ENCODE measurements at regions not wholly inside any gene's neighbourhood (a gene's known extent, or its start where the extent isn't known, plus 50 kb on each side); places are given as distances from the start of the nearest gene placed in this dataset.

DNA sequence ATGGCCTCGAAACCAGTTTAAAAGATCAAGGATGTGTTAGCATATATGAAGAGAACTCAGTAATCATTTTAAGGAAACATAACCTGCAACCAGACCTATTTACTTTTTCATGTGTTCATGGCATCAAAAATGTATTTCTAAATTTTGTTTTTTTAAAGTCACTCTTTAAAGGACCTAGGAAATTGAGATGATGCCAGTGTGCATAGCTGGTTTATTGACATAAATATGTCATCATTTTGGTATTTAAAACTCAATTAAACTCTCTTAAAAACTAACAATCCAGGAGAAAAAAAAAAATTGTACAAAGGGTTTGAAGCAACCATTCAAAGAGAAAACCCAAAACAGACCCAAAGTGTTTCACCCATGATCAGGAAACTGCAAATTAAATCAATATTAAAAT is 198.9 kb upstream of the RND3 start:
- Histone ChIP-seq H4K20me1 (ENCODE audit: control insufficient read depth, insufficient read depth, low read depth, low read length) (no peaks in the 10 kb centered on the region), H3K4me2 (ENCODE audit: low read length) (no peak overlapping the region), H3F3A (ENCODE audit: control insufficient read depth, insufficient read depth) (no peaks in the 10 kb centered on the region), H3K79me2 (ENCODE audit: control insufficient read depth, low read length) (no peaks in the 10 kb centered on the region), H3K27ac (ENCODE audit: low read depth, low read length) (no peak overlapping the region), H3K4me1 (ENCODE audit: control insufficient read depth, low read length) (no peaks in the 10 kb centered on the region), H3K36me3 (ENCODE audit: control insufficient read depth, low read length) (no peaks in the 10 kb centered on the region), H3K9me3 (ENCODE audit: control insufficient read depth, insufficient read depth, low read length) (no peaks in the 10 kb centered on the region), H3K27me3 (ENCODE audit: control insufficient read depth, low read length) (no peaks in the 10 kb centered on the region), H3K4me3 (ENCODE audit: low read length) (no peak overlapping the region), H3K9me2 (replicated peaks; ENCODE audit: control insufficient read depth, low read length) (no peaks in the 10 kb centered on the region)
- TF ChIP-seq, protein P1, sequence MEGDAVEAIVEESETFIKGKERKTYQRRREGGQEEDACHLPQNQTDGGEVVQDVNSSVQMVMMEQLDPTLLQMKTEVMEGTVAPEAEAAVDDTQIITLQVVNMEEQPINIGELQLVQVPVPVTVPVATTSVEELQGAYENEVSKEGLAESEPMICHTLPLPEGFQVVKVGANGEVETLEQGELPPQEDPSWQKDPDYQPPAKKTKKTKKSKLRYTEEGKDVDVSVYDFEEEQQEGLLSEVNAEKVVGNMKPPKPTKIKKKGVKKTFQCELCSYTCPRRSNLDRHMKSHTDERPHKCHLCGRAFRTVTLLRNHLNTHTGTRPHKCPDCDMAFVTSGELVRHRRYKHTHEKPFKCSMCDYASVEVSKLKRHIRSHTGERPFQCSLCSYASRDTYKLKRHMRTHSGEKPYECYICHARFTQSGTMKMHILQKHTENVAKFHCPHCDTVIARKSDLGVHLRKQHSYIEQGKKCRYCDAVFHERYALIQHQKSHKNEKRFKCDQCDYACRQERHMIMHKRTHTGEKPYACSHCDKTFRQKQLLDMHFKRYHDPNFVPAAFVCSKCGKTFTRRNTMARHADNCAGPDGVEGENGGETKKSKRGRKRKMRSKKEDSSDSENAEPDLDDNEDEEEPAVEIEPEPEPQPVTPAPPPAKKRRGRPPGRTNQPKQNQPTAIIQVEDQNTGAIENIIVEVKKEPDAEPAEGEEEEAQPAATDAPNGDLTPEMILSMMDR (IDR thresholded peaks at IDR 0.05; ENCODE audit: low read depth, low read length, poor library complexity, severe bottlenecking): no peak
- no peak for TF ChIP-seq EZH2phosphoT487 (IDR thresholded peaks at IDR 0.05; ENCODE audit: borderline replicate concordance, low read length)

DNA sequence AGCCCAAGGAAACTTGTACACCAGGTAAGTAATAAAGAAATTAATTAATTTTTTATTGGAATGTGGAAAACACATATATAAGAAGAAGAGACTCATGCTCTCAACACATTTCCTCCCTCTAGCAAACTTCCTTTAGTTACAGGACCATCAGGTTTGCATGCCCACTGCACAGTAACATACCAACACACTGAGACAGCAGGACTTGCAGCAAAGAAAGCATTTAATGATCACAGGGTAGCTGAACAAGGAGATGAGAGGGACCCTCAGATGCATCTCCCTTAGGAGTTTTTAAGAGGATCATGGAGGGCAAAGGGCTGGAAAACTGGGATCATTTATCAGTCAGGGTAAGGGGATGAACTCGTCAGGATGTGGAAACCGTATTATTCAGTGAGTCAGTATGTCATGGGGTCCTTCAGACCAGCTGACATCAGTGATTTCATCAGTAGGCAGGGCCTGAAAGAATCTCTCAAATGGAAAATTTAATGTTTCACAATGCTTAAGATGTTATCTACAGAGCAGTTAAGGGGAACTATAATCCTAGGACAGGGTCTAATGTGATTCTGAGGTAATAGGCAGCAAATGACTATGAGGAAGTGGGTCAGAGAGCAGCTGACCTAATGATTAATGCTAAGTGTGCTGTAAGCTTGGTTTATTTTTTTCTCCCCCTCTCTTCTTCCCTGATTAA is 193.8 kb upstream of the RND3 start:
- Histone ChIP-seq H3K9me2 (replicated peaks; ENCODE audit: control insufficient read depth, low read length) (no peaks in the 10 kb centered on the region), H4K20me1 (ENCODE audit: control insufficient read depth, insufficient read depth, low read depth, low read length) (no peaks in the 10 kb centered on the region), H3K9me3 (ENCODE audit: control insufficient read depth, insufficient read depth, low read length) (no peaks in the 10 kb centered on the region), H3K4me1 (ENCODE audit: control insufficient read depth, low read length) (no peaks in the 10 kb centered on the region), H3K4me3 (ENCODE audit: low read length) (no peak overlapping the region), H3K27me3 (ENCODE audit: control insufficient read depth, low read length) (no peaks in the 10 kb centered on the region), H3K4me2 (ENCODE audit: low read length) (no peak overlapping the region), H3F3A (ENCODE audit: control insufficient read depth, insufficient read depth) (no peaks in the 10 kb centered on the region), H3K79me2 (ENCODE audit: control insufficient read depth, low read length) (no peaks in the 10 kb centered on the region), H3K36me3 (ENCODE audit: control insufficient read depth, low read length) (no peaks in the 10 kb centered on the region), H3K27ac (ENCODE audit: low read depth, low read length) (no peak overlapping the region)
- TF ChIP-seq, protein P1 (IDR thresholded peaks at IDR 0.05; ENCODE audit: low read depth, low read length, poor library complexity, severe bottlenecking): no peak
- no peak for TF ChIP-seq EZH2phosphoT487 (IDR thresholded peaks at IDR 0.05; ENCODE audit: borderline replicate concordance, low read length)

DNA sequence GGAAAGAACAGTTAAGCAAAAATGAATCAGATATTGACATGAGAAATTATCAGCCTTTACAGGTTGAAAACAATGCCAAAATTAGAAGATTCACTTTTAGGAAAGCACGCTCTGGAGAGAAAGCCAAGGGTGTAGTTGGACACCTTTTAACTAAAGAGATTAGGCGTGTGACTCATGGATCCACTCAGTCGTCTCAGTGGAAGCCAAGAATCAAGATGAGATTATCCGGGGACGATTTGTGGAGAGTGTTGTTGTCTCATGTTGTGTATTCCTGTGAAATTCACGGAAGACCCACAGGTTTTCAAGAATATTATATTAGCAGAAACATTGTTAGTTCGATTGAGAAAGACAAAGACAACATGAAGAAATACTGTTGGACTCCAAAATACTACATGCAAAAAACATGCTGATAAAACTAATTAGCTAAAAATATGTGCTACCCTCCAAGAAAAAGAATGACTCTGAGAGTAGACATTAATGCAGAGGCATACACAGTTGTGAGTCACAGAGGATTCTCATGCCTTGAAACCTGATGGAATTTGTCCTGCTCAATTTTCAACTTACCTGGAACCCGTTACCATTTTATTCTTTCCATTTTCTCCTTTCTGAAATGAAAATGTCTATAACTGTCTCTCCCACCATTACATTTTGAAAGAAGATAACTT is 192.1 kb upstream of the RND3 start:
- no peak overlapping the region for H3K4me2 ChIP-seq (ENCODE audit: low read length)
- no peaks in the 10 kb centered on the region for H3K27me3 ChIP-seq (ENCODE audit: control insufficient read depth, low read length)
- no peak overlapping the region for H3K27ac ChIP-seq (ENCODE audit: low read depth, low read length)
- no peaks in the 10 kb centered on the region for H3K4me1 ChIP-seq (ENCODE audit: control insufficient read depth, low read length)
- H4K20me1 ChIP-seq (ENCODE audit: control insufficient read depth, insufficient read depth, low read depth, low read length): no peaks in the 10 kb centered on the region
- no peak overlapping the region for H3K4me3 ChIP-seq (ENCODE audit: low read length)
- no peaks in the 10 kb centered on the region for H3K36me3 ChIP-seq (ENCODE audit: control insufficient read depth, low read length)
- no peaks in the 10 kb centered on the region for H3K9me3 ChIP-seq (ENCODE audit: control insufficient read depth, insufficient read depth, low read length)
- H3K9me2 ChIP-seq (replicated peaks; ENCODE audit: control insufficient read depth, low read length): no peaks in the 10 kb centered on the region
- H3K79me2 ChIP-seq (ENCODE audit: control insufficient read depth, low read length): no peaks in the 10 kb centered on the region
- no peaks in the 10 kb centered on the region for H3F3A ChIP-seq (ENCODE audit: control insufficient read depth, insufficient read depth)
- TF ChIP-seq EZH2phosphoT487 (IDR thresholded peaks at IDR 0.05; ENCODE audit: borderline replicate concordance, low read length): no peak
- TF ChIP-seq, protein P1 (IDR thresholded peaks at IDR 0.05; ENCODE audit: low read depth, low read length, poor library complexity, severe bottlenecking): no peak

Measured in DOHH2 (cell line).